NT2/D1 (cell line): ENCODE measurements at regions not wholly inside any gene's neighbourhood (a gene's known extent, or its start where the extent isn't known, plus 50 kb on each side); places are given as distances from the start of the nearest gene placed in this dataset.

Experiments used
- YY1 ChIP-seq: IDR thresholded peaks from 2 replicates; pipeline ENCODE4 v1.6.1; 2011; ENCODE audit not compliant: insufficient read length, insufficient read depth
- ZNF274 ChIP-seq: IDR thresholded peaks from 2 replicates; pipeline ENCODE4 v1.6.1; 2011; ENCODE audit warnings: mild to moderate bottlenecking, low read depth, low read length

DNA sequence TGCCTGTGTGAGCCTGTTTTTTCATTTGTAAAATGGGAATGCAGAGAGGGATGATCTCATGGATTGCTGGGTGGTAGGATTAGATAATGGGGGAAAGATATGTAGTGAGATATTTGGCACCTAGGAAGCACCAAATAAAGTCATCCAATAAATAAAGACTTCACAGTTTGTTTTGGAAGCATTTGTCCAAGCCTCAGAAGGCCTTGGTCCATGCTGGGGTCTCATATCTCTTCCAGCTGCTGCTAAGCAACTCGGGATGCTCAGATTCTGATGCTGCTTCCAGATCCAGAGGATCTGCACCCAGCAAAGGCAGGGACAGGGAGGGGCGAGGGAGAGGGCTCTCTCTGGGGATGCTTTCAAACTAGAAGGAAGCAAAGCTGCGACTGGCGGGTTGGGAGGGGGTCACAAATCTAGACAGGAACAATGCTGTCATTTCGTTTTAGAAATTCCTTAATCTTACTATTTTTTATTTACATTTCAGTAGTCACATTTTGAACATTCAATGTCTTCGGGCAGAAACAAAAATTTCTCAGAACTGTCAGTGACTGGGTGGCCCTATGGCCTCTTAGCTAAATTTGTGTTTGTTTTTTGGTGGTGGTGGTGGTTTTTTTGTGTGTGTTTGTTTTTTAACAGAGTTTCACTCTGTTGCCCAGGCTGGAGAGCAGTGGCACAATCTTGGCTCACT lies 114.9 kb upstream of the CDH5 start:
- no peak for TF ChIP-seq YY1
- TF ChIP-seq ZNF274, result no peak
